IMR-90 (cell line): ENCODE measurements at regions not wholly inside any gene's neighbourhood (a gene's known extent, or its start where the extent isn't known, plus 50 kb on each side); places are given as distances from the start of the nearest gene placed in this dataset.

ENCODE experiments used
- ATAC-seq: fragments of 200-7000 bp; cut with Tn5 transposase; 2 replicates; pipeline ENCODE4 v1.9.1; 2020; ENCODE audit warnings: low read depth, mild to moderate bottlenecking, moderate library complexity
- BruUV-seq: library from RNA; stranded (reverse); fragments of 400-500 nt; replicated peaks from 2 replicates; lab custom pipeline; 2021; lab: Mats Ljungman, UMichigan
- CTCF ChIA-PET: fragments of 300-600 bp; formaldehyde crosslinking; extraction: SDS; loops from one replicate; lab custom pipeline; 2021; ENCODE audit warnings: antibody characterized with exemption; lab: Yijun Ruan, JAX
- POLR2A ChIA-PET: fragments of 300-600 bp; sonication (Branson Sonifier 250); formaldehyde crosslinking; loops from one replicate; lab custom pipeline; 2022; ENCODE audit warnings: antibody characterized with exemption; ENCODE audit not compliant: unreplicated experiment; lab: Charles Lee
- DNase-seq: peaks from one replicate; pipeline ENCODE4 v3.0.0; 2013
- H2AFZ ChIP-seq: replicated peaks from 2 replicates; pipeline ENCODE3; 2013; ENCODE audit warnings: low read length, mild to moderate bottlenecking; ENCODE audit not compliant: poor library complexity
- H2AK5ac ChIP-seq: 2 replicates; pipeline ENCODE4 v1.6.1; 2013; ENCODE audit warnings: low read depth, low read length, inconsistent platforms
- H2AK9ac ChIP-seq: replicated peaks from 2 replicates; pipeline ENCODE3; 2013; ENCODE audit warnings: mild to moderate bottlenecking, low read depth, low read length, moderate library complexity; ENCODE audit not compliant: poor library complexity
- H2BK120ac ChIP-seq: 2 replicates; pipeline ENCODE4 v1.6.1; 2013; ENCODE audit warnings: low read depth, low read length, inconsistent platforms
- H2BK15ac ChIP-seq: 3 replicates; pipeline ENCODE4 v1.6.1; 2013; ENCODE audit warnings: low read depth, low read length, inconsistent platforms
- H2BK20ac ChIP-seq: 2 replicates; pipeline ENCODE4 v1.6.1; 2013; ENCODE audit warnings: low read depth, mild to moderate bottlenecking, inconsistent platforms, low read length, moderate library complexity
- H2BK5ac ChIP-seq: 2 replicates; pipeline ENCODE4 v1.6.1; 2013; ENCODE audit warnings: mild to moderate bottlenecking, low read depth, low read length, inconsistent platforms; ENCODE audit not compliant: poor library complexity, severe bottlenecking
- H3K14ac ChIP-seq: replicated peaks from 2 replicates; pipeline ENCODE4 v1.6.1; 2013; ENCODE audit warnings: low read depth, low read length, inconsistent platforms
- H3K18ac ChIP-seq: 2 replicates; pipeline ENCODE4 v1.6.1; 2013; ENCODE audit warnings: low read depth, low read length, control low read depth
- H3K23ac ChIP-seq: 2 replicates; pipeline ENCODE4 v1.6.1; 2013; ENCODE audit warnings: low read depth, low read length, inconsistent platforms
- H3K27ac ChIP-seq: 2 replicates; pipeline ENCODE4 v1.5.1; 2013; ENCODE audit warnings: mild to moderate bottlenecking, control low read depth, low read length; ENCODE audit not compliant: insufficient read depth
- H3K27me3 ChIP-seq: 2 replicates; pipeline ENCODE4 v1.6.1; 2013; ENCODE audit warnings: low read length; ENCODE audit not compliant: control insufficient read depth, insufficient read depth
- H3K36me3 ChIP-seq: 2 replicates; pipeline ENCODE4 v1.6.1; 2013; ENCODE audit warnings: low read length, mixed read lengths; ENCODE audit not compliant: control insufficient read depth, insufficient read depth
- H3K4ac ChIP-seq: 2 replicates; pipeline ENCODE4 v1.6.1; 2013; ENCODE audit warnings: low read depth, low read length, inconsistent platforms
- H3K4me1 ChIP-seq: 2 replicates; pipeline ENCODE4 v1.6.1; 2013; ENCODE audit warnings: low read length, mixed read lengths; ENCODE audit not compliant: control insufficient read depth, insufficient read depth
- H3K4me2 ChIP-seq: 2 replicates; pipeline ENCODE4 v1.6.1; 2013; ENCODE audit warnings: low read depth, mild to moderate bottlenecking, control low read depth, low read length, moderate library complexity
- H3K4me3 ChIP-seq: 2 replicates; pipeline ENCODE4 v1.5.1; 2013; ENCODE audit warnings: low read depth, mild to moderate bottlenecking, control low read depth, low read length, moderate library complexity; ENCODE audit not compliant: insufficient read depth
- H3K56ac ChIP-seq: 2 replicates; pipeline ENCODE4 v1.6.1; 2013; ENCODE audit warnings: low read length, inconsistent platforms; ENCODE audit not compliant: insufficient read depth; ENCODE audit errors: extremely low read depth
- H3K79me1 ChIP-seq, 2 experiments: 2 replicates each; pipeline ENCODE4 v1.6.1; 2013; ENCODE audit warnings: low read length in 2 of 2, inconsistent platforms in 1 of 2, low read depth in 1 of 2
- H3K9ac ChIP-seq: 2 replicates; pipeline ENCODE4 v1.6.1; 2013; ENCODE audit warnings: low read depth, low read length, control low read depth
- H3K9me1 ChIP-seq: 2 replicates; pipeline ENCODE4 v1.6.1; 2013; ENCODE audit warnings: low read length, inconsistent platforms; ENCODE audit not compliant: insufficient read depth
- H3K9me3 ChIP-seq: 2 replicates; pipeline ENCODE4 v1.6.1; 2013; ENCODE audit warnings: low read length; ENCODE audit not compliant: control insufficient read depth, insufficient read depth
- H4K20me1 ChIP-seq: 2 replicates; pipeline ENCODE4 v1.6.1; 2013; ENCODE audit warnings: low read length, inconsistent platforms; ENCODE audit not compliant: insufficient read depth
- H4K5ac ChIP-seq: 2 replicates; pipeline ENCODE4 v1.6.1; 2013; ENCODE audit warnings: mild to moderate bottlenecking, low read depth, low read length, control low read depth
- H4K8ac ChIP-seq, 2 experiments: 2 replicates each; pipeline ENCODE4 v1.6.1; 2013; ENCODE audit warnings: low read depth in 2 of 2, low read length in 2 of 2, control low read depth in 1 of 2, inconsistent platforms in 1 of 2
- H4K91ac ChIP-seq: 2 replicates; pipeline ENCODE4 v1.6.1; 2013; ENCODE audit warnings: low read depth, low read length, inconsistent platforms; ENCODE audit not compliant: insufficient read depth
- CEBPB ChIP-seq: IDR thresholded peaks from 2 replicates; pipeline ENCODE4 v1.6.1; 2012; ENCODE audit warnings: low read depth, low read length, improper control_type of control experiment
- USF2 ChIP-seq: fragments of 150-350 bp; IDR thresholded peaks from 2 replicates; pipeline ENCODE4 v1.6.1; 2017; ENCODE audit warnings: mild to moderate bottlenecking, antibody characterized with exemption, low read length, low read depth
- WGBS, 2 experiments: methylation state at CpG; one replicate each; pipeline versions ENCODE4 v1.1.5 to v1.1.7; 2013; ENCODE audit warnings: missing lambda C conversion rate in 2 of 2; ENCODE audit not compliant: insufficient read length in 1 of 2; ENCODE audit errors: extremely low coverage in 2 of 2; 5-methylcytosine and 5-hydroxymethylcytosine counted together
- dilution Hi-C: fragments of 300-500 bp; cut with HindIII; formaldehyde crosslinking; loops from one replicate; pipeline ENCODE4 v1.14.3; 2018; ENCODE audit warnings: low sequenced_read_pairs; ENCODE audit not compliant: unreplicated experiment
- in situ Hi-C: fragments of 300-500 bp; cut with MboI; formaldehyde crosslinking; loops from 3 replicates; pipeline ENCODE4 v1.14.3; 2019; ENCODE audit warnings: low sequenced_read_pairs, inconsistent platforms, mixed read lengths
- intact Hi-C: fragments of 100-400 bp; cut with micrococcal nuclease; formaldehyde crosslinking; loops from 2 replicates; pipeline ENCODE4 v1.10.0; 2022

DNA sequence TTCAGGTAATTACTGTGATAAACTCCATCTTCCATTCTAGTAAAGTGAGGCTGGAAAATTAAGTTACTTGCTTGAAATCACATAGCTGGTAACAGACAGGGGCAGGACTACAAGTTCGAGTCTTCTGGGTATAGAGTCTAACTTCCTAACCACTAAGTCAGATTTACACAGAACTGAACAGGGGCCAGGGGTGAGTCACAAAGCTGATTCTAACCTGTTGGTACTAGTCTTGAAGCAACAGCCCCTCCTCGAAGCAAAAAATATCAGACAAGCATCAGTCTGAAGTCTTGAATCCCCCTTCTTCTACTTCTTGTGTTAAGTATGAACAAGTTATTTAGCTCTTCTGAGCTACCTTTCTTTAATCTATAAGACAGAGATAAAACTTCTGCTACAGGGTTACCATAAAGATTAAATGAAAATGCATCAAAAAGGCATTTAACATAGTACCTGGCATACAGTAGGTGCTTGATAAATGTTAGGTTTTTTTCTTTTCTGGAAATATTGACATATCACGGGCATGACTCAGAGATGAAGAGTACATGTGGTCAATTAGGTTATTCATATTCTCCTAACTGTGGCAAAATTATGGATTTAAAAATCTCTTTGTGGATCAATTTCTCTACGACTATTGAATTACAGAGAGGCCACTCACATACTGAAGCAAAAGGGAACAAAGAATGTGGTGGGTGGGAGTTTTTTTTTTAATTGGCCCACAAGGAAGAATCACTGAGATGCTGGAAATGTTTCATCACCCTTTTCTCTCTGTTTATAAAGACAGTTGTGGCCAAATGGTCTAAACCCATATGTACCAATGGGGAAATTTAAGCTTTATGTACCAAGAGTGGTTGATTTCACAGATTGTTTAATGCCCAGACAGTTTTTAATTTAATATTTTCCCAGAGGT, 266.9 kb upstream of the DYNLRB2 start:
- Histone ChIP-seq H3K4me3 (no peak overlapping the region), H4K8ac (peak overlapping the region; percentile 58 to 65), H3K9me1 (peaks cover 4% of the 10 kb centered on the region; the same call in 1 of the 2 replicates), H2AFZ (no peak overlapping the region), H3K27me3 (no peaks in the 10 kb centered on the region), H3K36me3 (no peaks in the 10 kb centered on the region), H3K18ac (peak overlapping the region; percentile 95; the same call in 1 of the 2 replicates), H3K4me2 (no peak overlapping the region; the same call in 1 of the 2 replicates), H2BK120ac (peak overlapping the region; percentile 62), H2BK5ac (peak overlapping the region; percentile 95), H4K5ac (peak overlapping the region; percentile 77; the same call in 1 of the 2 replicates), H3K79me1 (no peaks in the 10 kb centered on the region), H3K4me1 (peaks cover 5% of the 10 kb centered on the region), H4K91ac (peak overlapping the region; percentile 76), H3K56ac (no peak overlapping the region), H3K14ac (peak overlapping the region; percentile 46; the same call in 1 of the 2 replicates), H3K4ac (peak overlapping the region; percentile 63), H3K9me3 (no peaks in the 10 kb centered on the region), H2AK5ac (0 out of 2 replicates have a peak overlapping the region, but pooled peaks have one; percentile 27), H3K9ac (no peak overlapping the region), H3K27ac (no peak overlapping the region), H2AK9ac (no peak overlapping the region), H2BK20ac (peak overlapping the region; percentile 95), H2BK15ac (peak overlapping the region; percentile 36; the same call in 2 of the 3 replicates), H4K20me1 (no peaks in the 10 kb centered on the region), H3K23ac (no peak overlapping the region)
- intact Hi-C loops (loop anchor here (2.0 kb wide), 1 partner anchor 77 kb away; no protein-coding TSS in a partner anchor), in situ Hi-C loops (no loop called here), dilution Hi-C loops (no loop called here)
- ChIA-PET CTCF (interaction anchor here (0.6 kb wide), 2 partner anchors 289 to 638 kb away, joined by 6 to 7 read pairs; no protein-coding TSS in a partner anchor), POLR2A (no interaction called here)
- ATAC-seq (peak; percentile 41), DNase-seq (peak; percentile 75)
- BruUV-seq: no TSS peak
- WGBS, 2 experiments: no CpG with 5 or more reads among the region's 4 CpGs
- TF ChIP-seq CEBPB: peak; percentile 75
- no peak for TF ChIP-seq USF2
